GM21619 (cell line): ENCODE measurements at regions not wholly inside any gene's neighbourhood (a gene's known extent, or its start where the extent isn't known, plus 50 kb on each side); places are given as distances from the start of the nearest gene placed in this dataset.

Experiments
- ATAC-seq: cut with Tn5 transposase; IDR thresholded peaks from one replicate; pipeline ENCODE4 v1.9.1; 2021; ENCODE audit not compliant: unreplicated experiment

- ATAC-seq, result no peak
These were observed 818.3 kb upstream of the GYPC start for GRCh38 chr2:125837611-125838010.

DNA sequence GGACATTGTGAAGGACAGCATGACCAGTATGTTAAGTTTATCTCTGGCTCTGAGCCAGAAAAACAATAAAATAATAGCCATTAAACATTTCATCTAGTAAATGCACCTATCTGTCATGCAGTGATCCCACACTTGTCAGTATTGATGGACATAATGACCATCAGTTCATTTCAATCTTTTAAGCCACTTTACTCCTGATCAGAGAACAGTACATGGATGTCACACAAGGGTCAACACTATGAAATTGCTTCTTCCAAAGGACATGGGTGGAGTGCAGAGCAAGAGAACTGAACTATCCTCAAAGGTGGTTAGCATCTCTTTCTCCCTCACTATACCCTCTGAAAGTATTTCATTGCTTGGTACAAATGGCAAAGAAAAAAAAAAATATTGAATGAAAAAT is 816.0 kb upstream of the GYPC start:
- no peak for ATAC-seq

GRCh38 chr2:125842041-125842440 is 813.9 kb upstream of the GYPC start:
- no peak for ATAC-seq

GRCh38 chr2:125850541-125850940 is 805.4 kb upstream of the GYPC start:
- ATAC-seq, result no peak

GRCh38 chr2:125852364-125852763 is 803.6 kb upstream of the GYPC start:
- no peak for ATAC-seq

- ATAC-seq, result no peak
These were observed 802.3 kb upstream of the GYPC start for GRCh38 chr2:125853626-125854025.

- ATAC-seq, result no peak
These were observed 800.8 kb upstream of the GYPC start for GRCh38 chr2:125855204-125855603.

GRCh38 chr2:125857971-125858794 is 797.8 kb upstream of the GYPC start:
- ATAC-seq, result no peak

GRCh38 chr2:125861461-125861860 is 794.5 kb upstream of the GYPC start:
- ATAC-seq, result no peak

DNA sequence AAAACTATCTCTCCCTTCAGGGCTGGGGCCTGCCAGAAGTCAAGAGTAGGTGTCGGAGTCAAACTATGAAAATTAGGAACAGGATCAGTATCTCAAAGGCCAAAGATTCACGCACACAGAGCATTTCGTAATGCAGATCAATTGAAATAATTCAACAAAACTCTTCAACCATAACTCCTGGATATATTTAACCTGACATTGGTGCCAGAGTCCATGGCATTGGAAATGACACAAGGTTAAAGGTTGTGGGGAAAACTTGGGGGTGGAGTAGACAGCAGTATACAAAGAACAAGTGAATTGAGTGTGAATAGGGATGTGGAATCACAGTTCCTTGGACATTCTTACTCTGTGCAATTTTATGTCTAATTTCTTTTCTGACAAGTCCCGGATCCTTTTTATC is 788.0 kb upstream of the GYPC start:
- no peak for ATAC-seq

DNA sequence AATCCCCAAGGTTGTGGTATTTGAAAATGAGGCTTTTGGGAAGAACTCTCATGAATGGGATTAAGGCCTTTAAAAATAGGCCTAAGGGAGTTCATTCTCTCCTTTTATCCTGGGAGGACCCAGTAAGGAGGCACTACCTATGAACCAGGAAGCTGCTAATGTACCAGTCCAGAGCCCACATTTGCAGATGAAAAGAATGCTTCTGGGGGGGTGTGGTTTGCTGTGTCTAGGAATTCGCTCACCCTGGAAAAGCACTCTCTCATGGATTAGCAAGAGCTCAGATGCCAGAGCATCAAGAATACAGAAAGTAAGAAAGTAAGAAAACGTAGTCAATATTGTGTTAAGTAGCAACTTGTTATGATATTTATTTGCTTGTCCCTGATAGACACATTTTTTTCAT is 785.7 kb upstream of the GYPC start:
- ATAC-seq, result no peak

DNA sequence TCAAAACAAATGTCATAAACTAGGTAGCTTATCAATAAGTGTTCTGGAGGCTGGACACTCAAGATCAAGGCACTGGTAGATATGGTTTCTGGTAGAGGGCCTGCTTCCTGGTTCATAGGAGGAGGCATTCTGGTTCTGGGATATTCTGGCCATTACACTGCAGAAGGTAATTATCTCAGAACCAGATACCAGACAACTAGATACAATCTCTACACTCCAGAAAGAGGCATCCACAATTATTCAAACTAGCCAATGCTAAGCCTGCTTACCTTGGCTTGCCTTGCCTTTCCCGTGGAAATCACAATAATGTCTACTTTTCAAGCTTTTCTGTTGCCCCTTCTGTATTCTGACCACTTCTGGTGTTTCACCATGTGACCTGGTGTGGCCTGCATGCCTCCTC is 785.2 kb upstream of the GYPC start:
- no peak for ATAC-seq

DNA sequence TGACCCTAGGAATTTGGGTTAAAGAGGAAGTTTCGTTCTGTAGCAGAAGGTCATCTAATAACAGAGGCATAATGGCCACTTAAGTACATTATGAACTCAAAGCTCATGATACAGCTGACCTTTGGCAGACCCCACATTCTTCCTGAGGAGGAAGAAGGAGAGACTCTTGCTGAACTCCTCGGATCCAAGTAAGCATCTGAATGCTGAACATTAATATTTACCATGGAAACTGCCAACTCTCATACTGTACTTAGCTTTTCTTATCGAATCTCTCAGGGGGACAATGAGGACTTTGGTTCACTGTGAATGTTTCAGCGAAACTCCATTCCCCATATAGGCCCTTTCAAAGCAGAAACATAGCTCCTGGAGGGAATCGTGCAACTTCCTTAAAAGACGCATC is 781.4 kb upstream of the GYPC start:
- no peak for ATAC-seq

DNA sequence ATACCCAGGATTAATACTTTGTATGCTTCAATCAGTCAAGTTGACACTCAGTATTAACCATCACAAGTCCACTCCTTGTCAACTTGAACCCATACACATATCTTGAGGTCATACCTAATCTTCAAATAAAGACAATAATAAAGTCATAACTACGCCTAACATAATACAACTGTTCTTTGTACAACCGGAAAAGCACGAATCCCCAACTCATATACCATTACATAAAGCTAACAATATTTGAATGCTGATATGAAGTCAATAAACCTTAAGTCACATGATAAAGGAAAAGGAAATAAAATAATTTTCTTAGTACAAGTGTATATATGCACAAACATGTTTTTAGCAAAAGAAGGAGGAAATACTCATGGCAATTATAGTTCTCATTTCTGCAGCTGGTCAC is 770.6 kb upstream of the GYPC start:
- no peak for ATAC-seq

DNA sequence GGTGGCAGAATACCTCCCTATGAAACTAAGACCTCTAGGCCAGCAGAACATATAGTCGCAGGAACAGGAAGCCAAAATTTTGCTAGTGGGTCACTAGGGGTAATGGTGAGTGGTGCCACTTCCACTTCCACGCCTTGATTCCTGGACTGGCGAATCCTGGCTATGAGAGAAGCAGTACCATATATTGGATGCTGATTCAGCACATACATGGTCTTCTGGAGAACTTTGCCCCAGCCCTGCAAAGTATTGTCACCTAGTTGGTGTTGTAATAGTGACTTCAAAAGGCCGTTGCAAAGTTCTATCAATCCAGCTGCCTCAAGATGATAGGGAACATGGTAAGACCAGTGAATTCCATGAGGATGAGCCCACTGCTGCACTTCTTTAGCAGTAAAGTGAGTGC is 769.8 kb upstream of the GYPC start:
- ATAC-seq, result no peak

DNA sequence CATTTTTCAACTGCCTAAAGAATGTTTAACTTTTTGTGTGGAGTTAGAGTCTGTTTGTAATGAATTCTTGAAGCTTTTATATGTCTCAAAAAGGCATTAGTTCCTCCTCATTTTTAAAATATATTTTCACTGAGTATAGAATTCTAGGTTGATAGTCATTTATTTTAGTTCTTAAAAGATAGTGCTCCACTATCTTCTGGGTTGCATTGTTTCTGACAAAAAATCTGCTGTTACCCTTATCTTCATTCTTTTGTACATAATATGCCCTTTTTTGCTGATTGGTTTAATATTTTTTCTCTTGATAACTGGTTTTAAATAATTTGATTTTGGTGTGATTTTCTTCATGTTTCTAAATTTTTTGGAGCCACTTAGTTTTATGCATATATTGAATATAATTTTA is 754.7 kb upstream of the GYPC start:
- no peak for ATAC-seq

DNA sequence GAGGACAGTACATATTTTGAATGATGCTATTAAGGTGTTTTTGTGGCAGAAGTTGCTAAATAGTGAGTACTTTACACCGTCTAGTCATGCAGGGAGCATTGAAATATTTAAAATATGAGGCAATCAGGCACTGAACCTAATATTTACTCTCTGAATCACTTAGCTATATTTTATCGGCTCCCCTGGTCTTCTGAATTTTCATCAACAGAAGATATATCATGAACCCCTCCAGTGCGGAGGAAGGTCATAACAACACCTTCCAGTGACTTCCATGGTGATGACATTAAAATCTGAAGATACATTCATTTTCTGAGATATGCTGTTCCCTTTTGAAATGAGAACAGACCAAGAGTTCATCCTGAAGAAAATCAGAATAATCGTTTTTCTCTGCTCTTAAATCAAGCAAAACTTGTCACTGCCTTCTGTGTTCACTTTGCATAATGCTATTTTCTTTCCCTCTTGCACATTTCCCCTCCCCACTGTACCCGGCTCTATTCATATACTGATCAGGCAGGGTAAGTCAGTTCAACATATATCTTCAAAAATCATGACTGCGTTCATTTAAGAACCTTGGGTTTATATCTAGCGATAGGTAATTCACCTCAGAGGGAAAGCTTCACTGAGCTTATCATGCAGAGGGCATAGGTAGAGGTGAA is 729.9 kb upstream of the GYPC start:
- no peak for ATAC-seq

DNA sequence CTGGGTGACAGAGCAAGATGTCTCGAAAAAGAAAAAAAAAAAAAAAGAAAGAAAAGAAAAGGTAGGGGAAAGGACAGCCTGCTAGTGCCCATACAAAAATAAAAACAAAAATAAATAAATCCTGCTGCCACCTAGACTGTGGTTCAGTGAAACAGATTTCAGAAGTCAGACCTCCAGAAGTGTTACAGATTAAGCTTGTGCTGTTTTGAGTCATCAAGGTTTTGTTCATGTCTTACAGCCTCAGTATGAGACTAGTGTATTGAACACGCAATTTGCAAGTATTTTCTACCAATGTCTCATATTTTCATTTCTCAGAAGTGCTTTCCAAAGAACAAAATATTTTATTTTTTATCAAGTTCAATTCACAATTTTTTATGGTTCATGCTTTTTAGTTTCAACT is 720.4 kb upstream of the GYPC start:
- no peak for ATAC-seq

DNA sequence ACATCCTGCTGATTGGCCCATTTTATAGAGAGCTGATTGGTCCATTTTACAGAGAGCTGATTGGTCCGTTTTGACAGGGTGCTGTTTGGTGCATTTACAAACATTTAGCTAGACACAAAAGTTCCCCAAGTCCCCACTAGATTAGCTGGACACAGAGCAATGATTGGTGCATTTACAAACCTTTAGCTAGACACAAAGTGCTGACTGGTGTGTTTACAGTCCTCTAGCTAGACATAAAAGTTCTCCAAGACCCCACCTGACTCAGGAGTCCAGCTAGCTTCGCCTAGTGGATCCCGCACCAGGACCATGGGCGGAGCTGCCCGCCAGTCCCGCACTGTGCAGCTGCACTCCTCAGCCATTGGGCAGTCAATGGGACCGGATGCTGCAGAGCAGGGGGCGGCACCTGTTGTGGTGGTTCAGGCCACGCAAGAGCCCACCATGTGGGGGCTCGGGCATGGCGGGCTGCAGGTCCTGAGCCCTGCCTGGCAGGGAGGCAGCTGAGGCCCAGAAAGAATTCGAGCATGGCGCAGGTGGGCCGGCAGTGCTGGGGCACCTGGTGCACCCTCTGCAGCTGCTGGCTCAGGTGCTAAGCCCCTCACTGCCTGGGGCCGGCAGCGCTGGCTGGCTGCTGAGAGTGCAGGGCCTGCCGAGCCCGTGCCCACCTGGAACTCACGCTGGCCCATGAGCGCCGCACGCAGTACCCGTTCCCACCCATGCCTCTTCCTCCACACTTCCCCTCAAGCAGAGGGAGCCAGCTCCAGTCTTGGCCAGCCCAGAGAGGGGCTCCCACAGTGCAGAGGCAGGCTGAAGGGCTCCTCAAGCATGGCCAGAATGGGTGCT is 713.2 kb upstream of the GYPC start:
- no peak for ATAC-seq

DNA sequence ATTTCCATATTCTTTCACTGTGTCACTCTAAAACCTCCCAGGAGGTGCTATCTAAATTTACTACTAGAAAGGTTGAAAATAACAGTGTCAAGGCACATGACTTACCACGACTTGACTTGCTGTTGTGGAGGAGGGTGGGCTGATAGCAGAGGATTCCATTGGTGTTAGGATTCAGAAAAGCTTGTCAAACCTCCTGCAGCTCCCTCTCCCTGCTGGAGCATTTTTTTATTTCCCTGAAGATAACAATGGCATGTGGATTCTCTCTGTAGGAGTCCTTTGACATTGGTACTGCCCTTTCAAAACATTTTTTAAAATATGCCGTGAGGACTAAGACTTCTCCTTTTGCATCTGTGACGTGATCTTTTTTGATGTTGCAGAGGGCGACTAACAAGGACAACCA is 696.9 kb upstream of the GYPC start:
- ATAC-seq, result no peak

DNA sequence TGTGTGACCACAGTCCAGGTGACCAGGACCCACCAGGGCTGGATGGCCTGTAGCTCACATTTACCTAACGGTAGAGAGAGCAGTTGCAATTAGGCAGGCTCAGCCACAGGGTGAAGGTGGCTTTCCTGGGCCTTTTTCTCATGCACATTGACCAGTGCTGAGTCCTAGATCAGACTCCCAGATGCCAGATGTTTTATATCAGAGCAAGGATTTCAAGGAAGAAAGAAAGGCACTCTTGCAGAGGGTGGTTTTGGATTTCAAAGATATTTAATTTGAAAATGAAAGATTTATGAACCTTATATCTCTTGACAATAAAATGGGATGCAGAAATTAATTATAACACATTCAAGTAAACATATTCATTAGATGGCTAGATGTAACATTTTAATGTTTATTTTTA is 694.2 kb upstream of the GYPC start:
- no peak for ATAC-seq

DNA sequence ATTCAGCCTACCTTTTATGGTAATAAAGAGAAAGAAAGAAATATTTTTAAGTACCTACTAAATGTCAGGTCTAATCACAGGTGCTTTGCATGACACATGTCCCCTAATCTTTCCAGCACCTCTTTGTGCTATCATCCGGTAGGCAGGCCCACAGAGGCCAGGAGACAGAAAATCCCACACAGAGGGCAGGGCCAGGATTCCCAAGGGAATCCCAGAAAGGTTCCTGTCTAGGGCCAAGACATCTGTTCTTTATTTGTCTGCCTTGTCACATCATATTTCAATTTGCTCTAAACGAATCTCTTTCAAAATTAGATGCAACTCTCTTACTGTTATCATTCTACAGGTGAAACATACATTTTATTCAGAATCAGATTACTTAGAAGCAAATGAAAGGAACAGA is 676.1 kb upstream of the GYPC start:
- no peak for ATAC-seq
